Right forelimb (tissue), 1 donor: ENCODE measurements at regions not wholly inside any gene's neighbourhood (a gene's known extent, or its start where the extent isn't known, plus 50 kb on each side); places are given as distances from the start of the nearest gene placed in this dataset.
"Not testable (repeated sequence)": the region's sequence is repeated elsewhere in the genome, so short reads cannot be mapped to it uniquely, and the experiment has no call there.

ENCODE experiments used
- DNase-seq: peaks from one replicate; pipeline ENCODE4 v3.0.0-alpha.2; 2018

DNA sequence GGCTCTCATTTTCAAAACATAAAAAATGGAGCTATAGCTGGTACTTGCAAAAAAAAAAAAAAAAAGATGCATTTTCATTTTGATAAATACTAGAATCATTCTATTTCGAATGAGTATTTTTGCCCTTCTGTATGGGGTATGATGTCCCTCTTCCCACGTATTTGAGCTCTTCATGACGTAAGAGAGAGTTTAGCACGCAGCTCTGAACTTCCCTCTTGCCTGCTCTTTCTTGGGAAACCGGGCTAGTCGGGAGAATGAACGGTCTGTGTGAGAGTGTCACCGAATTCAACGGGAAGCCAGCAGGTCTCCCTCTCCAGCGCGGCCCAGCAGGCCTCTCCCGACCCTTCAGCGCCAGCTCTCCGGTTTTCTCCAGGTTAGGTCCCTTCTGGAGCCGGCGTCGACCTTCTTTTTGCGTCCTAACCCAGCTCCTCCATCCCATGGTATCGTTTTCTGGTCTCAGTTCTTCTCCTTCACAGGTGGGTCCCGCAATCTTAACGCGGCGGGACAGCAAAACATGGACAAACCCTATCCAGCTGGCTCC lies 159.2 kb upstream of the PITRM1 start:
- no peak for DNase-seq

DNA sequence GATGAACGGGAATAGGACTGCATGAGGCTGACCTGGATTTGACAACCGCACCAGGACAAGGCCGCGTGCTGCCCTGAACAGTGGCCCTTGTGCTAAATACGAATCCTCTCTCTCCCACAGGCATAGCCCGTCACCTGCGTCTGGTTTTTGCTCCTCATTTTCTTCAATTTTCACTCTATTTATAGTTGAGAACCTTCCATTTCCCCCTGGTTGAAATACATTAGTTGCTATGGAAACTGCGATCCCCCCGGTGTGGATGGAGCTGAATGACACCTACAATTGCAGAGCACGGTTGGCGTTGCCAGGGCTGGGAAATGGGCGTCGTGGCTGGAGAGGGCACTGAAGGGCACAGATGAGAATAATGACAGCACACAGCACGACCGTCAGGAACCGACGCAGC lies 158.6 kb upstream of the PITRM1 start:
- no peak for DNase-seq

DNA sequence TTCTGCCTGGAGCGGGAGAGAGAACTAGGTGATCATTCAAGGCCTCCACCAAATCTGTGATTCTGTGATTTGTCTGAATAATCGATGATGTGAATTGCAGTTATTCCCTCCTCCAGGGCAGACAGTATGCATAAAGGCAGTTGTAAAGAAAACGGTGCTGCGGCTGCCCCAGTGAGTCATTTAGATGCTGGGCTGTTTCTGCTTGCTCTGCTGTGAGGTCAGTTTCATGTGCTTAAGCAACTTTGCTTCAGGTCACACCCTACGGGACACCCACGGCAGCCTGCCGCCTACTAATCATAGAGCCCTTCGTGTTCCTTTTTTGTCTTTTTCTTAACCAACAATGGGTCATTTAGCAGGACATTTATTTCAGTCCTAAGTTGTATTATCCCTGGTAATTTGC lies 158.1 kb upstream of the PITRM1 start:
- no peak for DNase-seq

DNA sequence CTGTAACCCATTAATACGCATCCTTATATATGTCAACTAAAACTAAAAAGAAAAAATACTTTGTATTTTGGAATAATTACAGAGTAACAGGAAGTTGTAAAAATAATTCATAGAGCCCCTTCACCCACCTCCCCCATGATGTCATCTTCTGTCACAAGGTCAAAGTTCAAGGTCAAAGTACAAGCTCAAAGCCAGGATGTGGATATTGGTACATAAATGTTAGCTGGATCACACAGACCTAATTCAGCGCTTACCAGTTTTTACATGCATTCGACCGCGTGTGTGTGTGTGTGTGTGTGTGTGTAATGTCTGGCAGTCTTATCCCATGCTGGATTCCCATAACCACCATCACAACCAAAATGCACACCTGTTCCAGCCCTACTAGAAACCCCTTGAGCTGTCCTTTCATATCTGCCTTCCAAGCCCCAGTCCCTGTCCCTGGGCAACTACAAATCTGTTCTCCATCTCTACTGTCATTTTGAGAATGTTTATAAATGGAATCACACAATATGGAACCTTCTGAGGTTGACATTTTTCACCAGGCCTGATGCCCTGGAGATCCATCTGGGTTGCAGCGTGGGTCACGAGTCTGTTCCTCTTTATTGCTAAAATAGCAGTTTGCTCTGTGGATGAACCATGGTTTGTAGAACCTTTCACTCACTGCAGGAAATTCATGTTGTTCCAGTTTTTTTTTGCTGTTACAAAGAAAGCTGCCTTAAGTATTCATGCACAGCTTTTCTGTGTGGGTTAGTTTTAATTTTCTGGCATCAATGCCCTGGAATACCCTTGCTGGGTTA lies 153.6 kb upstream of the PITRM1 start:
- DNase-seq: no peak

DNA sequence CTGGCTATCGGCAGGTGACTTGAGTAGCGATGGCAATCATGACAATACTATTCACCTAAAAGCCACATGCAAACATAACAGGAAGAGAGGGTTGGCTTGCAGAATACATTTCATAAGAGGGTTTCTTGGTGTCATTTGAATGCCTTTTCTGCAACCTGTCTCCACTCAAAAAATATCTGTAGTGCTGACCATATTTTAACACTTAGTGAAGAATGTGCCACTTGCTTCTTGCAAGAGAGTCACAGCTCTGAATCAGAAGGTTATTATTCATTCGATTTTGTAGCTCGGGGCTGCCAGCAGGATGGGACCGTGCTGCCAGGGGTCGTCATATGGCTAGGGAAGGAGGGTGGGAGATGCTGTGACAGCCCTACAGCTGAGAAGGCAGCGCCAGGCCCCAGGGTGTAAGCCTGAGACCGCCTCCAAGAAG lies 152.0 kb upstream of the PITRM1 start:
- DNase-seq: no peak

DNA sequence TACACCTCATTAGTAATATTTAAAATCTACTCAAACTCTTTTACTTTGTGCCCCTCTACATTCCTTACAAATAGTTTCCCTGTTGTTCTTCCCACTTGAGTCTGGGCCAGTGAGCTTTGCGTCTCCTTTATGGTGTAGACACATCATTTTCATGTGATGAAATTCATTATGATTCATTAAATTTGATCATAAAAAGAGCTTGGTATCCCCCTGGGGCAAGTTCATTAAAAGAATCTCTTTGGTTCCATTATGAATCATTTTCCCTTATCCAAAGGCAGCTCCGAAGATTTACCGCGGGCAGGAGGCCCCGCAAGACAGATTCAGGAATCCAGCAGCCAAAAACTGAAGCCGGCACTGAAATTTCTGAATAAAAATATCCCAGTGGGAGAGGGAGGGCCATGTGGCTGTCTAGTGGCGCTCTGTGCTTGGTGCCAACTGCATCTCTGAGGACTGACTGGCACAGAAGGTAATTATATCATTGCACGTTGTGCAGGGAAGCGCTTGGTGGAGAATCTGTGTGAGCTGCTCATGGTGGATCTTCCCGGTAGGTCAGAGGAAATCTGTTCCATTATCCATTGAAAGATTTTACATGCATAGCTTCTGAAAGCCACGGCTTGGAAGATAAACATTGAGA lies 151.4 kb upstream of the PITRM1 start:
- DNase-seq: no peak

DNA sequence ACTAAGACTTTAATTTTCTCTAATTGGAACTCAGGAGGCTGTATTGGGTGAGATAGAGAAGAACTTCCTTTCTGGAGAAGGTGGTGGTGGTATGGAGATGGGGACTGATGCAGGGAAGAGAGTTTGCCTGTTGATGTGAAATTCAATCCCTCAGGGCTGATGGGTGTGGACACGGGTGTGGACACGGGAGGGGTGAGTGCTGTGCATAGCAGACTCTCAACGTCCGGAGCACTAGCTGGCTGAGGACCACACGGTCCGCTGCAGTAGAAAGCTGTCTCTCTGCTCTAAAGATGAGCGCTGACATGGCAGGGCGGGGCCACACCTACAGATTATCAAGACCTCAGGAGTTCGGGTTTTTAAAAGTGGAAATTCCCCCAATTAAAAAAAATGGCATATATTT lies 148.5 kb upstream of the PITRM1 start:
- DNase-seq: no peak

DNA sequence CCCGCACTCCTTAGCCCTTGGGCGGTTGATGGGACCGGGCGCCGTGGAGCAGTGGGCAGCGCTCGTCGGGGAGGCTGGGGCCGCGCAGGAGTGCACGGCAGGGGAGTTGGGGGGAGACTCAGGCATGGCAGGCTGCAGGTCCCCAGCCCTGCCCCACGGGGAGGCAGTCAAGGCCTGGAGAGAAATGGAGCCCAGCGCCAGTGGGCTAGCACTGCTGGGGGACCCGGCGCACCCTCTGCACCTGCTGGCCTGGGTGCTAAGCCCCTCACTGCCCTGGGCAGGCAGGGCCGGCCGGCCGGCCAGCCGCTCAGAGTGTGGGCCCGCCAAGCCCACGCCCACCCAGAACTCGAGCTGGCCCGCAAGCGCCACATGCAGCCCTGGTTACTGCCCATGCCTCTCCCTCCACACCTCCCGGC lies 147.2 kb upstream of the PITRM1 start:
- no peak for DNase-seq

DNA sequence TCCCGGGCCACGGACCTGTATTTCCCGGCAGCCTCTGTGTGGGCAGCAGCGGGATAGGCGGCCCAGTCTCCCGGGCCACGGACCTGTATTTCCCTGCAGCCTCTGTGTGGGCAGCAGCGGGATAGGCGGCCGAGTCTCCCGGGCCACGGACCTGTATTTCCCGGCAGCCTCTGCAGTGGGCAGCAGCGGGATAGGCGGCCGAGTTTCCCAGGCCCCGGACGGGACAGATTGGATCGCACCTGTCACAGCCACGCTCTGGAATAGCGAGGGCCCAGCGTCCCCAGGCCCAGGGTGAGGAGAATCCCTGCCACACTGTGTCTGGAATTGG lies 145.9 kb upstream of the PITRM1 start:
- DNase-seq: not testable (repeated sequence)

DNA sequence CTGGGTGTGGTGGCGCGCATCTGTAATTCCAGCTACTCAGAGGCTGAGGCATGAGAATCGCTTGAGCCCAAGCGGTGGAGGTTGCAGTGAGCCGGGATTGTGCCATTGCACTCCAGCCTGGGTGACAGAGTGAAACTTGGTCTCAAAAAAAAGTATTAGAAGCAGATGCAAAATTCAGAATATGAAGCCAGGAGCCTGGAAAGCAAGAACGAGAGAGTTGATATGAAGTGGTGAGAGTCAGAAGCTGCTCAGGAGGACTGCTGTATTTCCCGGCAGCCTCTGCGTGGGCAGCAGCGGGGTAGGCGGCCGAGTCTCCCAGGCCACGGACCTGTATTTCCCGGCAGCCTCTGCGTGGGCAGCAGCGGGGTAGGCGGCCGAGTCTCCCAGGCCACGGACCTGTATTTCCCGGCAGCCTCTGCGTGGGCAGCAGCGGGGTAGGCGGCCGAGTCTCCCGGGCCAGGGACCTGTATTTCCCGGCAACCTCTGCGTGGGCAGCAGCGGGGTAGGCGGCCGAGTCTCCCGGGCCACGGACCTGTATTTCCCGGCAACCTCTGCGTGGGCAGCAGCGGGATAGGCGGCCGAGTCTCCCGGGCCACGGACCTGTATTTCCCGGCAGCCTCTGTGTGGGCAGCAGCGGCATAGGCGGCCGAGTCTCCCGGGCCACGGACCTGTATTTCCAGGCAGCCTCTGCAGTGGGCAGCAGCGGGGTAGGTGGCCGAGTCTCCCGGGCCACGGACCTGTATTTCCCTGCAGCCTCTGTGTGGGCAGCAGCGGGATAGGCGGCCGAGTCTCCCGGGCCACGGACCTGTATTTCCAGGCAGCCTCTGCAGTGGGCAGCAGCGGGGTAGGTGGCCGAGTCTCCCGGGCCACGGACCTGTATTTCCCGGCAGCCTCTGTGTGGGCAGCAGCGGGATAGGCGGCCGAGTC lies 145.2 kb upstream of the PITRM1 start:
- DNase-seq: not testable (repeated sequence)

DNA sequence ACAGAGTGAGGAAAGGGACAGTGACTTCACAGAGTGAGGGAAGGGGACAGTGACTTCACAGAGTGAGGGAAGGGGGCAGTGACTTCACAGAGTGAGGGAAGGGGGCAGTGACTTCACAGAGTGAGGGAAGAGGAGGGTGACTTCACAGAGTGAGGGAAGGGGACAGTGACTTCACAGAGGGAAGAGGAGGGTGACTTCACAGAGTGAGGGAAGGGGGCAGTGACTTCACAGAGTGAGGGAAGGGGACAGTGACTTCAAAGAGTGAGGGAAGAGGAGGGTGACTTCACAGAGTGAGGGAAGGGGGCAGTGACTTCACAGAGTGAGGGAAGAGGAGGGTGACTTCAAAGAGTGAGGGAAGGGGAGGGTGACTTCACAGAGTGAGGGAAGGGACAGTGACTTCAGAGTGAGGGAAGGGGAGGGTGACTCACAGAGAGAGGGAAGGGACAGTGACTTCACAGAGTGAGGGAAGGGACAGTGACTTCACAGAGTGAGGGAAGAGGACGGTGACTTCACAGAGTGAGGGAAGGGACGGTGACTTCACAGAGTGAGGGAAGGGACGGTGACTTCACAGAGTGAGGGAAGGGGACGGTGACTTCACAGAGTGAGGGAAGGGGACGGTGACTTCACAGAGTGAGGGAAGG lies 142.0 kb upstream of the PITRM1 start:
- DNase-seq: not testable (repeated sequence)

DNA sequence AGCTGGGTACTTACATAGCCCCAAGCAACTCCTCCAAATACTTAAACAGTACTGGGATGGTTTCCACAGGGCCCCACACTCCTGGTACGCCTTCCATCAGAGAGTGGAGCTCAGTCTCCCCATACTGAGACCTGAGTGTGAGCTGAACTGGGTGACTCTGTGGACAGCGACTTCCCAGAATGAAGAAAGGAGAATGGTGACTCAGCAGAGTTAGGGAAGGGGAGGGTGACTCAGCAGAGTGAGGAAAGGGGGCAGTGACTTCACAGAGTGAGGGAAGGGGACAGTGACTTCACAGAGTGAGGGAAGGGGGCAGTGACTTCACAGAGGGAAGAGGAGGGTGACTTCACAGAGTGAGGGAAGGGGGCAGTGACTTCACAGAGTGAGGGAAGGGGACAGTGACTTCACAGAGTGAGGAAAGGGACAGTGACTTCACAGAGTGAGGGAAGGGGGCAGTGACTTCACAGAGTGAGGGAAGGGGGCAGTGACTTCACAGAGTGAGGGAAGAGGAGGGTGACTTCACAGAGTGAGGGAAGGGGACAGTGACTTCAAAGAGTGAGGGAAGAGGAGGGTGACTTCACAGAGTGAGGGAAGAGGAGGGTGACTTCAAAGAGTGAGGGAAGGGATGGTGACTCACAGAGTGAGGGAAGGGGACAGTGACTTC lies 141.3 kb upstream of the PITRM1 start:
- not testable (repeated sequence) for DNase-seq

DNA sequence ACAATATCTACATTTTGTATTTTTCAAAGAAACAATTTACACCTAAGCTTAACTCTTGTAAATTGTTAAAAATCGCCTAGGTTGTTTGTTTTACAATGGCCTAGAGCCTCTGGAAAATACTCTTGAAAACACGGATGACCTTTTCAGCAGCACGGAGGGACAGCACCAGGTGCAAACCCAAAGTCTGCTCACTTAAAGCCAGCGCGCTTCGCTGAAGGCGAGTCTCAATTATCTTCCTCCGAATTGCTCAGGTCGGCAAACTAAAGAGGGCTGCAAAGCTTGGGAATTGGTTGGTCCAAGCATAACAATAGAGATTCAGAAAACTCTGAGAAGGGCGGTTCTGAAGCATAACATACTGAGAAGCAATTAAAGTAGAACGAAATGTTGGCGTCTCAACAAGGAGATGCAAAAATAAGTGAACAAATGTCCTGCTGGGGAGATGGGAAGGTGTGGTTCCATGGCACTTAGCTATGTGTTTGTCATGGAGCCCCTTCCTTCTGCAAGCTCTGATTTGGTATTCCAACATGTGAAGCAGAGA lies 139.9 kb upstream of the PITRM1 start:
- no peak for DNase-seq

DNA sequence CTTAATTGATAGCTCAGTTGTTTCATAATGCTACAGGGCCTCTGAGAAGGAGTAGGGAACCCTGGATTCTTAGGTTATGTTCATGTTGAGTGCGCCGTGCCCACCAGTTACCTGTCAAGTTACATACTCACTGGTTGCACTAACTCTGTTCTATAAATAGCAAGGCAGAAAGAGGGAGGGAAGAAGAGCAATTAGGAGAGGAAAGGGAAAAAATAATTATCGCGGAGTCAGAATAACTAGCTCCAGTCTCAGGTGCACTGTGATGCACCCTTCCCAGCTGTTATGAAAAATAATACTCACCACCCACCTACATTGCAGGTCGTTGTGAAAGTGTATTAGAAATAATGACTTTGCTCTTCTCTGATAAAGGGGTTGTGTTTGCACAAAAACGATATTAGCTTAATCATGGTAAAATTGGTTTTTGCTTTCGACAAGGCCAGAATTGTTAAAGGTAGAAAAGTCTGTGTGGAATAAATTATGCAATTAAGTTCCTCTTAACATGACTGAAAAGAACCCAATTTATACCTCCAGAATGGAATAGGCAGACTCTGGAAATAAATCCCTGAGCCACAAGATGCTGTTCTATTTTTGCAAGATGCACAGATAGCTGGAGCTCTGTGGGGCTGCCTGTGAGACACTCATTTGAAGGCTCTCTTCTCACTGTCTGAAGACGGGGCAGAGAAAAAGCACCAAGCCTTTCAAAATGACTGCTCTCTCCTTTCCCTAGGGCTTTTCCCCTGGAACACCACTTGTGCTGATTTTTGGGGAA lies 137.6 kb upstream of the PITRM1 start:
- DNase-seq: no peak

DNA sequence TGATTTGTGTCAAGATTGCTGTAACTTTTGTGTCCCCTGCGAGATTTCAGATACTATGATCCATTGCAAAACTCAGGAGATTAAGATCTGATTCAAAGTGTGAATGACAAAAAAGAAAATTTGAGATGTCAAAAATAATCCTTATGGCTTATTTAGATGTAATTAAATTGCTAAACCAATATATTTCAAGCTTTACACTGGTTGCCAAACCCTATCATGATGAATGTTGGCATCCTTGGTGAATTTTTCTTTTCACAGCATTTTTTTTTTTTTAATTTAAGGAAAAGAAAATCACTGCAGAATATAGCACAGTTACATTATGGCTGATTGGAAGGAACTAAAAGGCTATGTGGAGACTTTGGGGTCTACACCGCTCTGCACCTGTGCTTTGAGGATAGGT lies 133.5 kb upstream of the PITRM1 start:
- DNase-seq: no peak

DNA sequence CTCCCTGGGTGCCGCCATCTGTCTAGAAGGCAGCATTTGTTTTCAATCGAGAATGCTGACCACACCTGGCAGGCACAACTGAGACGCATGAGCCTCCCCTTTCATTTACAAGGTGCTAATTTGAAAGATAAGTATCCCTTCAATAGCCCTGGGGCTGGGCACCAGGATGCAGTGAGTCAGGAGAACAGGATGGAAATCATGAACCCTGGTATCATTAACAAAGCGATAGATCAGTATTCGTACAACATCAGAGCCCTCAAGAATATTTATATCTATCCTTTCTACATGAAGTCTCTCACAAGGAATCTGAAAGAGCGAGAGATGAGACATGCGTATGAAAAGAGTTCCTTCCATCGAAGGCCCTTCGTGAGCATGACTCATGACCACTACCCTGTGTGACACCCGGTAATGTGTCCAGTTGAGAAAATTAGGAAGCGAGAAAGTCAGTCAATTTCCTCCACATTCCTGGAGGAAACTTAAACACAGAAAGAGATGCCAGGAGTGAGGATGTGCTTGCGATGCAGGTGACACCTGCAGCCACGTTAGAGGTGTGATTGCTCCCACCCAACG lies 123.1 kb upstream of the PITRM1 start:
- no peak for DNase-seq

DNA sequence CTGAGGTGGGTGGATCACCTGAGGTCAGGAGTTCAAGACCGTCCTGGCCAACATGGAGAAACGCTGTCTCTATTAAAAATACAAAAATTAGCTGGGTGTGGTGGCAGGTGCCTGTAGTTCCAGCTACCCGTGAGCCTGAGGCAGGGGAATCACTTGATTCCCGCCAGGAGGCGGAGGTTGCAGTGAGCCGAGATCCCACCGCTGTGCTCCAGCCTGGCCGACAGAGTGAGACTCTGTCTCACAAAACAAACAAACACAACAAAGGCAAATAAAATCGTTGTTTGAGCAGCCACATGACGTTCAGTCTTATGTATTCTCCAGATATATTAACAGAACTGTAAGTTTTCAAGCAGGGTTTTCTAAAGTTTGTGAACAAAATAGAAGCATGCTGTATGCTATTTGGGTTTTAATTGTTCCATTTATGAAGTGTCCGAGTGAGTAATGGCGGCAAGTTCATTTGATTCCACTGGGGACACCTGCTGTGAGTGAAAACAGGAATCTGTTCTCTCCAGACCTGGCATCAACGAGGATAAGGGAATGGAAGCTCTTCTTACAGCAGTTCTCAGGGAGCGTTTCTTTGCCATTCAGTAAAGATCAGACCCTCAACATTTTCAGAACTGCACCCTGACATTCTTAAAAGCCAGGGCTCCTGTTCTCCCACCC lies 122.5 kb upstream of the PITRM1 start:
- DNase-seq: no peak

DNA sequence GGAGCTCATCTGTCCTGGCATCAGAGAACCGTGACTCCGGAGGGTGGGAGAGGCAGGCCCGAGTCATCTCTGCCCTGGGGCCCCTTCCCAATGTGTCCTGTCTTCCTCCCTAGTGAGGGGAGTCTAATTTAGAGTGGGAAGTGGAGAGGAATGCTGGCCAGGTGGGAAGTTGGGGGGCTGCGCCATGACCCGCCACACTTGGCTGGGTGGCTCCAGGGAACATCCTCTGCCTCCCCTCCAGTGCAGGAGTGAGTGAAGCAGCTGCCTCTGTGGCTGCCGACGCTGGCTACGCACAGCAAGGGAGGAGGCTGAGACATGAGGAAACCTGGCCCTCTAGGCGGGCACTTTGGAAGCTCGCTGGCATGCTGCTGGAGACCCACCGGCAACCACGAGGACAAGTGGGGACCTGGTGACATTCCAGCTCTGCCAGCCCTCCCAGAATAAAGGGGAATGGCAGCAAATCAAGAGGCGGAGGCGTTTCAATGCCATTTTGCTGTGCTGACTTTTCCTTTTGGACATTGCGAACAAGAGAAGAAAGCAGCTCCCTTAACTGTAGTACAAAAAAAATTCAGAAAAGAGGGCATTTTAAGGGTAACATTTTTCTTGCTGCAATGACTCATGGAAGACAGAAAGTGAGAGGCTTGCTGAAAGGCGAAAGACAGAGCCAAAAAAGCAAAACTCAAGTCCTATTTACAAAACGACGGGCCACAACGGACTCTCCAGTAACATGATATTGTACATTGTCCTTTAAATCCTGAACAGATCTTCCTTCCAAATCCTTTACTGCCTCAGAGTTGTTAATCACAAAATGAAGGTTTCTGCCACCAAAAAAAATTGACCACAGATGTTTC lies 121.2 kb upstream of the PITRM1 start:
- no peak for DNase-seq

DNA sequence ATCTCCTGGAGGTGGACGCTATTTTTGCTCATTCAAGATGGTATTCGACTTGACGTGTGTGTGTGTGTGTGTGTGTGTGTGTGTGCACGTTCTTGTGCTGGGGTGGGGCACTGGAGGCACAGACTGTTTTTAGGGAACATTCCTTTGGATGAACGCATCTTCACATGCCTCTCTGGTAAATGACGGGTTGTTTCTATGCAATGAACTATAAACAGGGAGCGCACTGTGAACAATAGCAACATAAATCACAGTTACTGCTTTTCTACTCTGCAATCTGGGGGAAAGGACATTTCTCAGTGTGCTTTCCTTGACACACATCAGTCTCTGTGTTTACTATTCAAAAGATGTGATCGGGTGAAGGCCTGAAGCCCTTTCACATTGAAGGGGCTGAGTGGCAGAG lies 120.1 kb upstream of the PITRM1 start:
- DNase-seq: no peak
